A549 (cell line): ENCODE measurements at regions not wholly inside any gene's neighbourhood (a gene's known extent, or its start where the extent isn't known, plus 50 kb on each side); places are given as distances from the start of the nearest gene placed in this dataset.

Experiments
- ATAC-seq, 2 experiments: fragments of 200-7000 bp in 1 of 2; fragments of >200 bp in 1 of 2; cut with Nextera tagmentation in 1 of 2; cut with Tn5 transposase in 1 of 2; 3 replicates each; pipeline versions ENCODE4 v1.8.0 to v1.9.1; 2018 to 2020; ENCODE audit warnings: mild to moderate bottlenecking in 1 of 2, moderate library complexity in 1 of 2
- CTCF ChIA-PET: fragments of 300-600 bp; sonication (Branson Sonifier 250); formaldehyde crosslinking; extraction: SDS; loops from one replicate; lab custom pipeline; 2021; ENCODE audit warnings: antibody characterized with exemption, inconsistent platforms; lab: Yijun Ruan, JAX
- POLR2A ChIA-PET: fragments of 350-600 bp; formaldehyde crosslinking; extraction: SDS; loops from one replicate; lab custom pipeline; 2021; ENCODE audit warnings: antibody characterized with exemption, inconsistent platforms; lab: Yijun Ruan, JAX
- DNase-seq, 2 experiments: peaks; one replicate each; pipeline versions ENCODE4 v3.0.0 to v3.0.0-alpha.2; 2011 to 2016; ENCODE audit warnings: low read depth in 1 of 2, low spot score in 1 of 2
- FAIRE-seq: peaks from 2 replicates; lab custom pipeline; 2011; peaks lifted over from hg19 to GRCh38; lab: Jason Lieb, UNC
- H3K27ac ChIP-seq, 2 experiments: fragments of >200 bp; sonication (Bioruptor Twin); formaldehyde crosslinking; 3 replicates each; pipeline ENCODE4 v1.5.1; 2016 to 2017
- H3K4me1 ChIP-seq: fragments of >200 bp; sonication (Bioruptor Twin); formaldehyde crosslinking; 3 replicates; pipeline ENCODE4 v1.6.1; 2016
- H3K4me2 ChIP-seq: fragments of >200 bp; sonication (Bioruptor Twin); formaldehyde crosslinking; 3 replicates; pipeline ENCODE4 v1.6.1; 2016
- H3K4me3 ChIP-seq: fragments of >200 bp; sonication (Bioruptor Twin); formaldehyde crosslinking; 3 replicates; pipeline ENCODE4 v1.5.1; 2016
- H3K9me3 ChIP-seq: fragments of >200 bp; sonication (Bioruptor Twin); formaldehyde crosslinking; 3 replicates; pipeline ENCODE4 v1.6.1; 2016
- BHLHE40 ChIP-seq: IDR thresholded peaks from 2 replicates; pipeline ENCODE4 v1.6.1; 2012; ENCODE audit warnings: low read depth, low read length, inconsistent platforms
- CHD2 ChIP-seq: fragments of 150-350 bp; IDR thresholded peaks from 2 replicates; pipeline ENCODE4 v1.6.1; 2014; ENCODE audit warnings: low read length; ENCODE audit not compliant: partially characterized antibody
- EHF ChIP-seq: fragments of 250-450 bp; sonication (Bioruptor Pico); IDR thresholded peaks from 2 replicates; pipeline ENCODE4 v1.5.0; 2020; ENCODE audit warnings: mild to moderate bottlenecking
- EHMT2 ChIP-seq: fragments of 200-600 bp; sonication (generic); IDR thresholded peaks from 2 replicates; pipeline ENCODE4 v1.6.1; 2016; ENCODE audit warnings: antibody characterized with exemption, low read depth, mild to moderate bottlenecking, moderate library complexity
- FOXS1 ChIP-seq: fragments of 250-450 bp; sonication (Bioruptor Pico); IDR thresholded peaks from 2 replicates; pipeline ENCODE4 v1.5.0; 2020; ENCODE audit warnings: mild to moderate bottlenecking, moderate library complexity
- GATA3 ChIP-seq: IDR thresholded peaks from 2 replicates; pipeline ENCODE4 v1.6.1; 2012; ENCODE audit warnings: borderline replicate concordance
- HOXA7 ChIP-seq: fragments of 250-450 bp; sonication (Bioruptor Pico); IDR thresholded peaks from 2 replicates; pipeline ENCODE4 v1.5.0; 2020; ENCODE audit warnings: mild to moderate bottlenecking, moderate library complexity
- MAFK ChIP-seq: fragments of 450-650 bp; IDR thresholded peaks from 2 replicates; pipeline ENCODE4 v1.6.1; 2014; ENCODE audit not compliant: partially characterized antibody
- MYC ChIP-seq: IDR thresholded peaks from 2 replicates; pipeline ENCODE4 v1.6.1; 2012; ENCODE audit warnings: mild to moderate bottlenecking, inconsistent platforms, low read length, improper control_type of control experiment, borderline replicate concordance
- NFE2L2 ChIP-seq: fragments of 150-350 bp; conservative IDR thresholded peaks from 2 replicates; pipeline ENCODE4 v1.6.1; 2014; ENCODE audit warnings: low read length
- POLR2A ChIP-seq: IDR thresholded peaks from 2 replicates; pipeline ENCODE4 v1.6.1; 2012; ENCODE audit warnings: mild to moderate bottlenecking, low read length
- POLR2AphosphoS2 ChIP-seq: conservative IDR thresholded peaks from 2 replicates; pipeline ENCODE4 v1.6.1; 2012; ENCODE audit warnings: low read length, improper control_type of control experiment, inconsistent platforms
- RAD21 ChIP-seq, 2 experiments: fragments of >200 bp in 1 of 2; sonication (Bioruptor Twin) in 1 of 2; formaldehyde crosslinking in 1 of 2; IDR thresholded peaks in 1 of 2; conservative IDR thresholded peaks in 1 of 2; 2 replicates in 1 of 2; 3 replicates in 1 of 2; pipeline ENCODE4 v1.6.1; 2012 to 2018; ENCODE audit warnings: inconsistent platforms in 1 of 2
- RARB ChIP-seq: fragments of 250-450 bp; sonication (Bioruptor Pico); IDR thresholded peaks from 2 replicates; pipeline ENCODE4 v1.8.0; 2021; ENCODE audit warnings: mild to moderate bottlenecking, moderate library complexity
- RCOR1 ChIP-seq: fragments of 150-350 bp; IDR thresholded peaks from 2 replicates; pipeline ENCODE4 v1.6.1; 2014; ENCODE audit warnings: antibody characterized with exemption, low read length, low read depth
- SMC3 ChIP-seq: fragments of >200 bp; sonication (Bioruptor Twin); formaldehyde crosslinking; IDR thresholded peaks from 3 replicates; pipeline ENCODE4 v1.6.1; 2018; ENCODE audit warnings: inconsistent platforms
- SREBF2 ChIP-seq: fragments of 450-650 bp; IDR thresholded peaks from 2 replicates; pipeline ENCODE4 v1.6.1; 2014; ENCODE audit warnings: mild to moderate bottlenecking, moderate library complexity
- ZC3H11A ChIP-seq: fragments of 450-650 bp; IDR thresholded peaks from 2 replicates; pipeline ENCODE4 v1.6.1; 2014; ENCODE audit warnings: antibody characterized with exemption, mild to moderate bottlenecking
- ZFP36 ChIP-seq: fragments of 450-650 bp; IDR thresholded peaks from 2 replicates; pipeline ENCODE4 v1.6.1; 2014; ENCODE audit warnings: borderline replicate concordance; ENCODE audit not compliant: partially characterized antibody
- WGBS: methylation state at CpG from one replicate; pipeline ENCODE4 v1.1.6; 2017; ENCODE audit errors: missing lambda C conversion rate; 5-methylcytosine and 5-hydroxymethylcytosine counted together
- TF ChIP-seq, protein P1 (sequence below): fragments of 200-600 bp; sonication (generic); IDR thresholded peaks from 2 replicates; pipeline ENCODE4 v1.6.1; 2016; ENCODE audit warnings: antibody characterized with exemption, mild to moderate bottlenecking, moderate library complexity
- TF ChIP-seq, protein P2 (sequence below): fragments of 250-450 bp; sonication (Bioruptor Pico); IDR thresholded peaks from 2 replicates; pipeline ENCODE4 v1.5.0; 2020; ENCODE audit warnings: low read depth, mild to moderate bottlenecking, moderate library complexity
- TF ChIP-seq, protein P3 (sequence below): fragments of >200 bp; sonication (Bioruptor Twin); formaldehyde crosslinking; IDR thresholded peaks from 3 replicates; pipeline ENCODE4 v1.5.1; 2016
- TF ChIP-seq, protein P4 (sequence below): fragments of 450-650 bp; IDR thresholded peaks from 2 replicates; pipeline ENCODE4 v1.6.1; 2014; ENCODE audit warnings: antibody characterized with exemption
- TF ChIP-seq, protein P5 (sequence below): fragments of >200 bp; sonication (Bioruptor Twin); formaldehyde crosslinking; IDR thresholded peaks from 3 replicates; pipeline ENCODE4 v1.6.1; 2016

DNA sequence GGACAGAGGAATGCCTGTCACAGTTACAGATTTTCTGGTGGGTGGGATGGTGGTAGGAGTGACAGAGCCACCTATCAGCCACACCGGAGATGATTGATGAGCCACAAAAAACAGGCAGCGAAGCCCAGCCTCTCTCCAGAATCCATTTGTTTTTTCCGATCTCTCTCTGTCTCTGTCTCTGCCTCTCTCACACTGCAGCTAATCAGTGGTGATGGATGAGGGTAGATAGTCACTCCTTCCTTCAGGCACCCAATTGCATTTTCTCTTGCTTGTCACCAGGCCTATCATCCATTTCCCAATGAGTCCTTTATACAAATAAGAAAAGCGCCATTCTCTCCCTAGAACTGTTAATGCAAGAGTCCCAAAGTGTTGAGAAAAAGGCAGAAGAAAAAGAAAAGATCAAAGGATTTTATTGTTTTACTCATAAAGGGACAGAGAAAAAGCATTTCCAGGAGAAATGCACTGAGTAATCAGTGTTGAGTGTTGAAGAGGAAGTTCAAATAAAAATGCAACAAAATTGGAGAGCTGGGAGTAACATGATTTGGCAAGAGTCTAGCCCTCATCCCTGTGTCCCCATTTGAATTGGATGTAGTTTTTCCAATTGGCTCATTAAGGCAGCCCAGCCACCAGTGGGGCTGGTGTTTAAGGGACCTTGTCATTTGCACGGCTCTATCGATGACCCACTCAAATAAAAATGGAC lies 1089.3 kb downstream of the TUSC7 start:
- ChIA-PET POLR2A (no interaction called here), CTCF (interaction anchor here (0.8 kb wide), 1 partner anchor 177 kb away, joined by 3 read pairs; no protein-coding TSS in a partner anchor)
- 69% methylated on average over 6 of the region's 6 CpGs for WGBS
- Histone ChIP-seq H3K4me3 (no peak overlapping the region), H3K27ac (no peak overlapping the region), H3K4me2 (no peak overlapping the region), H3K9me3 (no peaks in the 10 kb centered on the region), H3K4me1 (no peaks in the 10 kb centered on the region)
- no peak for ATAC-seq
- TF ChIP-seq POLR2A (no peak), EHMT2 (no peak), RCOR1 (no peak), SREBF2 (no peak), HOXA7 (no peak), RARB (CRISPR knock-in tag) (no peak)
- TF ChIP-seq, protein P1, sequence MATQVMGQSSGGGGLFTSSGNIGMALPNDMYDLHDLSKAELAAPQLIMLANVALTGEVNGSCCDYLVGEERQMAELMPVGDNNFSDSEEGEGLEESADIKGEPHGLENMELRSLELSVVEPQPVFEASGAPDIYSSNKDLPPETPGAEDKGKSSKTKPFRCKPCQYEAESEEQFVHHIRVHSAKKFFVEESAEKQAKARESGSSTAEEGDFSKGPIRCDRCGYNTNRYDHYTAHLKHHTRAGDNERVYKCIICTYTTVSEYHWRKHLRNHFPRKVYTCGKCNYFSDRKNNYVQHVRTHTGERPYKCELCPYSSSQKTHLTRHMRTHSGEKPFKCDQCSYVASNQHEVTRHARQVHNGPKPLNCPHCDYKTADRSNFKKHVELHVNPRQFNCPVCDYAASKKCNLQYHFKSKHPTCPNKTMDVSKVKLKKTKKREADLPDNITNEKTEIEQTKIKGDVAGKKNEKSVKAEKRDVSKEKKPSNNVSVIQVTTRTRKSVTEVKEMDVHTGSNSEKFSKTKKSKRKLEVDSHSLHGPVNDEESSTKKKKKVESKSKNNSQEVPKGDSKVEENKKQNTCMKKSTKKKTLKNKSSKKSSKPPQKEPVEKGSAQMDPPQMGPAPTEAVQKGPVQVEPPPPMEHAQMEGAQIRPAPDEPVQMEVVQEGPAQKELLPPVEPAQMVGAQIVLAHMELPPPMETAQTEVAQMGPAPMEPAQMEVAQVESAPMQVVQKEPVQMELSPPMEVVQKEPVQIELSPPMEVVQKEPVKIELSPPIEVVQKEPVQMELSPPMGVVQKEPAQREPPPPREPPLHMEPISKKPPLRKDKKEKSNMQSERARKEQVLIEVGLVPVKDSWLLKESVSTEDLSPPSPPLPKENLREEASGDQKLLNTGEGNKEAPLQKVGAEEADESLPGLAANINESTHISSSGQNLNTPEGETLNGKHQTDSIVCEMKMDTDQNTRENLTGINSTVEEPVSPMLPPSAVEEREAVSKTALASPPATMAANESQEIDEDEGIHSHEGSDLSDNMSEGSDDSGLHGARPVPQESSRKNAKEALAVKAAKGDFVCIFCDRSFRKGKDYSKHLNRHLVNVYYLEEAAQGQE: no peak
- no peak for DNase-seq
- FAIRE-seq: no peak

DNA sequence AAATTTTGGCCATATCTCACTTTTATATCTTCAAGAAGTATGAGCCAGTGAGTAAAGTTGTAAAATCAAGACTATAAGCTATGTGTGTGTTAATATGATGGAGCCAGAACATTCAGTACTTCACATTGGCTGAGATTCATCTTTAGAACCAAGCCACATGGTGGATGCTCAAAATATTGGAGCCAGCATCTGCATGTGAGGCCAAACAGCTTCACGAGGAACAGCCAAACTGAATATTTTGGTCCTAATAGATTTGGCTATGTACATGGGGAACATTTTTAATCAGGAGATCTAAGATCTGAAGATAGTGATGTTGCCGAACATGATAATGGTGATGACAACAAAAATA lies 1089.8 kb downstream of the TUSC7 start:
- POLR2A ChIA-PET: no interaction called here
- no peak overlapping the region for H3K27ac ChIP-seq
- ATAC-seq: no peak
- CTCF ChIA-PET: interaction anchor here (0.8 kb wide), 1 partner anchor 177 kb away, joined by 3 read pairs; no protein-coding TSS in a partner anchor
- DNase-seq: no peak
- H3K4me3 ChIP-seq: no peak overlapping the region
- TF ChIP-seq MYC (no peak), NFE2L2 (no peak), MAFK (no peak), RAD21 (conservative IDR thresholded peaks at IDR 0.05 in 1 of 2, IDR thresholded peaks at IDR 0.05 in 1 of 2) (no peak), EHF (CRISPR knock-in tag) (no peak), POLR2AphosphoS2 (no peak), FOXS1 (no peak), ZC3H11A (no peak), ZFP36 (no peak)
- TF ChIP-seq, protein P2, sequence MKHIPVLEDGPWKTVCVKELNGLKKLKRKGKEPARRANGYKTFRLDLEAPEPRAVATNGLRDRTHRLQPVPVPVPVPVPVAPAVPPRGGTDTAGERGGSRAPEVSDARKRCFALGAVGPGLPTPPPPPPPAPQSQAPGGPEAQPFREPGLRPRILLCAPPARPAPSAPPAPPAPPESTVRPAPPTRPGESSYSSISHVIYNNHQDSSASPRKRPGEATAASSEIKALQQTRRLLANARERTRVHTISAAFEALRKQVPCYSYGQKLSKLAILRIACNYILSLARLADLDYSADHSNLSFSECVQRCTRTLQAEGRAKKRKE (CRISPR knock-in tag): no peak
- TF ChIP-seq, all 56 proteins: peak for 0
- Histone ChIP-seq H3K9me3 (no peaks in the 10 kb centered on the region), H3K4me1 (no peaks in the 10 kb centered on the region), H3K4me2 (no peak overlapping the region)
- FAIRE-seq: no peak
- WGBS: 77% methylated on average over 2 of the region's 2 CpGs

DNA sequence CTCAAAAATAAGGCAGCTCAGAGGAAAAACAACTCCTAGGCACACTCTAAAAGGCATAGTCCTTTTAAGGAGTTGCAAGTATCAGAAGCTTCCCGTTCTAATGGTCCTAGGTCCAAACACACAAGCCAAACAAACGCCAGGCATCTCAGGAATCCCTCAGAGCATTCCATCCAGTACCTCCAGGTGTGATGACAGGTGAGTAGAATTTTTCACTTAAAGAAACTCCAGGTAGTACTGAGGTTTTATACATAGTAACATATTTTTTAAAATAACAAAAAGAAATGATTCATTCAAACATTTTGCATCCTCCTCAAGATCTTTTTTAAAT lies 1092.3 kb downstream of the TUSC7 start:
- ATAC-seq (no peak), FAIRE-seq (no peak), DNase-seq (no peak)
- no peak overlapping the region for H3K4me3 ChIP-seq
- ChIA-PET POLR2A (no interaction called here), CTCF (no interaction called here)
- no peak overlapping the region for H3K4me2 ChIP-seq
- WGBS: 26% methylated on average over 2 of the region's 2 CpGs
- TF ChIP-seq CHD2 (no peak), SREBF2 (no peak), RARB (CRISPR knock-in tag) (no peak), EHMT2 (no peak), GATA3 (no peak), SMC3 (no peak), POLR2AphosphoS2 (no peak), BHLHE40 (no peak)
- TF ChIP-seq, protein P3, sequence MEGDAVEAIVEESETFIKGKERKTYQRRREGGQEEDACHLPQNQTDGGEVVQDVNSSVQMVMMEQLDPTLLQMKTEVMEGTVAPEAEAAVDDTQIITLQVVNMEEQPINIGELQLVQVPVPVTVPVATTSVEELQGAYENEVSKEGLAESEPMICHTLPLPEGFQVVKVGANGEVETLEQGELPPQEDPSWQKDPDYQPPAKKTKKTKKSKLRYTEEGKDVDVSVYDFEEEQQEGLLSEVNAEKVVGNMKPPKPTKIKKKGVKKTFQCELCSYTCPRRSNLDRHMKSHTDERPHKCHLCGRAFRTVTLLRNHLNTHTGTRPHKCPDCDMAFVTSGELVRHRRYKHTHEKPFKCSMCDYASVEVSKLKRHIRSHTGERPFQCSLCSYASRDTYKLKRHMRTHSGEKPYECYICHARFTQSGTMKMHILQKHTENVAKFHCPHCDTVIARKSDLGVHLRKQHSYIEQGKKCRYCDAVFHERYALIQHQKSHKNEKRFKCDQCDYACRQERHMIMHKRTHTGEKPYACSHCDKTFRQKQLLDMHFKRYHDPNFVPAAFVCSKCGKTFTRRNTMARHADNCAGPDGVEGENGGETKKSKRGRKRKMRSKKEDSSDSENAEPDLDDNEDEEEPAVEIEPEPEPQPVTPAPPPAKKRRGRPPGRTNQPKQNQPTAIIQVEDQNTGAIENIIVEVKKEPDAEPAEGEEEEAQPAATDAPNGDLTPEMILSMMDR: no peak
- TF ChIP-seq, protein P4, sequence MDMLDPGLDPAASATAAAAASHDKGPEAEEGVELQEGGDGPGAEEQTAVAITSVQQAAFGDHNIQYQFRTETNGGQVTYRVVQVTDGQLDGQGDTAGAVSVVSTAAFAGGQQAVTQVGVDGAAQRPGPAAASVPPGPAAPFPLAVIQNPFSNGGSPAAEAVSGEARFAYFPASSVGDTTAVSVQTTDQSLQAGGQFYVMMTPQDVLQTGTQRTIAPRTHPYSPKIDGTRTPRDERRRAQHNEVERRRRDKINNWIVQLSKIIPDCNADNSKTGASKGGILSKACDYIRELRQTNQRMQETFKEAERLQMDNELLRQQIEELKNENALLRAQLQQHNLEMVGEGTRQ: no peak
- TF ChIP-seq, protein P5, sequence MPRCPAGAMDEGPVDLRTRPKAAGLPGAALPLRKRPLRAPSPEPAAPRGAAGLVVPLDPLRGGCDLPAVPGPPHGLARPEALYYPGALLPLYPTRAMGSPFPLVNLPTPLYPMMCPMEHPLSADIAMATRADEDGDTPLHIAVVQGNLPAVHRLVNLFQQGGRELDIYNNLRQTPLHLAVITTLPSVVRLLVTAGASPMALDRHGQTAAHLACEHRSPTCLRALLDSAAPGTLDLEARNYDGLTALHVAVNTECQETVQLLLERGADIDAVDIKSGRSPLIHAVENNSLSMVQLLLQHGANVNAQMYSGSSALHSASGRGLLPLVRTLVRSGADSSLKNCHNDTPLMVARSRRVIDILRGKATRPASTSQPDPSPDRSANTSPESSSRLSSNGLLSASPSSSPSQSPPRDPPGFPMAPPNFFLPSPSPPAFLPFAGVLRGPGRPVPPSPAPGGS: no peak
- no peaks in the 10 kb centered on the region for H3K9me3 ChIP-seq
- no peak overlapping the region for H3K27ac ChIP-seq
- H3K4me1 ChIP-seq: no peaks in the 10 kb centered on the region
